HCT116 (cell line): ENCODE measurements at regions not wholly inside any gene's neighbourhood (a gene's known extent, or its start where the extent isn't known, plus 50 kb on each side); places are given as distances from the start of the nearest gene placed in this dataset.

ENCODE experiments used
- ATAC-seq: fragments of 200-7000 bp; cut with Tn5 transposase; 2 replicates; pipeline ENCODE4 v1.9.1; 2020; ENCODE audit warnings: mild to moderate bottlenecking, moderate library complexity
- BruUV-seq: library from RNA; stranded (reverse); fragments of 400-500 nt; replicated peaks from 2 replicates; lab custom pipeline; 2021; lab: Mats Ljungman, UMichigan
- CTCF ChIA-PET: fragments of 300-600 bp; sonication (Branson Sonifier 250); formaldehyde crosslinking; loops from one replicate; lab custom pipeline; 2021; ENCODE audit warnings: antibody characterized with exemption; lab: Charles Lee
- POLR2A ChIA-PET: fragments of 300-600, 350-600 bp; sonication (Branson Sonifier 250); formaldehyde crosslinking; loops from one replicate; lab custom pipeline; 2021; ENCODE audit warnings: antibody characterized with exemption; lab: Charles Lee
- RAD21 ChIA-PET, 2 experiments: fragments of 300-600 bp; sonication (Branson Sonifier 250); formaldehyde crosslinking; loops; one replicate each; lab custom pipeline; 2023; ENCODE audit warnings: low total read pairs in 2 of 2; ENCODE audit not compliant: uncharacterized antibody in 2 of 2, unreplicated experiment in 2 of 2, low non-redundant PET in 1 of 2; lab: Charles Lee
- DNase-seq: peaks from one replicate; pipeline ENCODE4 v3.0.0-alpha.2; 2010; ENCODE audit warnings: low read depth, low spot score
- H2AFZ ChIP-seq: fragments of 200-600 bp; shearing (Covaris generic), sonication (generic); 2 replicates; pipeline ENCODE4 v1.6.1; 2017; ENCODE audit warnings: low read depth, mixed run types, mixed read lengths, antibody characterized with exemption, low read length; ENCODE audit not compliant: poor library complexity, severe bottlenecking
- H3K27ac ChIP-seq: 2 replicates; pipeline ENCODE4 v1.5.1; 2012; ENCODE audit warnings: low read depth, low read length
- H3K27me3 ChIP-seq: fragments of 200-600 bp; sonication (generic); 2 replicates; pipeline ENCODE4 v1.6.1; 2016; ENCODE audit warnings: mixed run types, low read length, mixed read lengths; ENCODE audit not compliant: insufficient read depth
- H3K36me3 ChIP-seq, 2 experiments: fragments of 200-500 bp in 1 of 2; fragments of 200-600 bp in 1 of 2; sonication (Bioruptor generic) in 1 of 2; sonication (generic) in 1 of 2; 2 replicates each; pipeline versions ENCODE4 v1.5.1 to v1.6.1; 2014 to 2016; ENCODE audit warnings: low read length in 2 of 2, inconsistent platforms in 1 of 2, mixed read lengths in 1 of 2, mixed run types in 1 of 2; ENCODE audit not compliant: insufficient read depth in 2 of 2, control insufficient read depth in 1 of 2
- H3K4me1 ChIP-seq, 2 experiments: fragments of 200-600 bp in 1 of 2; sonication (generic) in 1 of 2; 2 replicates each; pipeline versions ENCODE4 v1.5.1 to v1.6.1; 2012 to 2017; ENCODE audit warnings: low read length in 2 of 2, inconsistent platforms in 1 of 2, mild to moderate bottlenecking in 1 of 2, mixed read lengths in 1 of 2, mixed run types in 1 of 2, moderate library complexity in 1 of 2; ENCODE audit not compliant: insufficient read depth in 2 of 2, control insufficient read depth in 1 of 2
- H3K4me2 ChIP-seq: fragments of 200-600 bp; sonication (generic); 2 replicates; pipeline ENCODE4 v1.6.1; 2017; ENCODE audit warnings: mixed run types, low read length, mixed read lengths
- H3K4me3 ChIP-seq, 2 experiments: fragments of 200-600 bp in 1 of 2; sonication (generic) in 1 of 2; replicated peaks in 1 of 2; 2 replicates each; pipeline ENCODE4 v1.5.1; 2011 to 2016; ENCODE audit warnings: low read length in 2 of 2, control low read depth in 1 of 2, low read depth in 1 of 2, mild to moderate bottlenecking in 1 of 2, mixed read lengths in 1 of 2, mixed run types in 1 of 2
- H3K79me2 ChIP-seq: fragments of 200-600 bp; sonication (generic); 2 replicates; pipeline ENCODE4 v1.6.1; 2017; ENCODE audit warnings: mild to moderate bottlenecking, mixed run types, low read length, moderate library complexity, mixed read lengths; ENCODE audit not compliant: insufficient read depth
- H3K9ac ChIP-seq: fragments of 200-600 bp; sonication (generic); 2 replicates; pipeline ENCODE4 v1.6.1; 2016; ENCODE audit warnings: low read length, mixed read lengths
- H3K9me2 ChIP-seq: fragments of 200-600 bp; sonication (generic), shearing (Covaris generic); 2 replicates; pipeline ENCODE4 v1.6.1; 2017; ENCODE audit warnings: mixed run types, mild to moderate bottlenecking, moderate library complexity; ENCODE audit not compliant: insufficient read depth
- H3K9me3 ChIP-seq, 2 experiments: fragments of 200-500 bp in 1 of 2; fragments of 200-600 bp in 1 of 2; sonication (Bioruptor generic) in 1 of 2; sonication (generic) in 1 of 2; 2 replicates each; pipeline ENCODE4 v1.6.1; 2014 to 2017; ENCODE audit warnings: low read length in 2 of 2, mixed read lengths in 2 of 2, inconsistent platforms in 1 of 2, low read depth in 1 of 2, mild to moderate bottlenecking in 1 of 2, mixed run types in 1 of 2, moderate library complexity in 1 of 2; ENCODE audit not compliant: control insufficient read depth in 1 of 2, insufficient read depth in 1 of 2
- H4K20me1 ChIP-seq: fragments of 200-600 bp; sonication (generic), shearing (Covaris generic); 2 replicates; pipeline ENCODE4 v1.6.1; 2017; ENCODE audit warnings: mixed run types, mild to moderate bottlenecking, moderate library complexity; ENCODE audit not compliant: insufficient read depth
- ATF3 ChIP-seq: IDR thresholded peaks from 2 replicates; pipeline ENCODE4 v1.6.1; 2012
- CBX3 ChIP-seq: IDR thresholded peaks from 2 replicates; pipeline ENCODE4 v1.6.1; 2012; ENCODE audit warnings: low read depth
- EGR1 ChIP-seq: IDR thresholded peaks from 2 replicates; pipeline ENCODE4 v1.6.1; 2012; ENCODE audit warnings: low read depth
- EZH2phosphoT487 ChIP-seq: fragments of 200-600 bp; IDR thresholded peaks from 2 replicates; pipeline ENCODE4 v1.6.1; 2018; ENCODE audit warnings: antibody characterized with exemption, borderline replicate concordance
- FOSL1 ChIP-seq: IDR thresholded peaks from 2 replicates; pipeline ENCODE4 v1.6.1; 2012; ENCODE audit warnings: low read depth
- MAX ChIP-seq: IDR thresholded peaks from 2 replicates; pipeline ENCODE4 v1.6.1; 2012
- POLR2AphosphoS5 ChIP-seq: IDR thresholded peaks from 2 replicates; pipeline ENCODE4 v1.6.1; 2011; ENCODE audit warnings: mild to moderate bottlenecking, low read depth, low read length, moderate library complexity
- SIN3A ChIP-seq: IDR thresholded peaks from 2 replicates; pipeline ENCODE4 v1.6.1; 2012; ENCODE audit warnings: low read depth
- SP1 ChIP-seq: IDR thresholded peaks from 2 replicates; pipeline ENCODE4 v1.6.1; 2012; ENCODE audit warnings: low read depth
- ZBTB33 ChIP-seq: IDR thresholded peaks from 2 replicates; pipeline ENCODE4 v1.6.1; 2011; ENCODE audit warnings: mild to moderate bottlenecking, low read length, moderate library complexity; ENCODE audit not compliant: insufficient replicate concordance; ENCODE audit errors: extremely low read depth
- intact Hi-C: fragments of 100-400 bp; cut with micrococcal nuclease; formaldehyde crosslinking; loops from 2 replicates; pipeline ENCODE4 v1.10.0; 2022

GRCh38 chr14:54086767-54087166 lies 130.1 kb upstream of the BMP4 start:
- POLR2A ChIA-PET: no interaction called here
- Histone ChIP-seq H3K4me3 (no peak overlapping the region), H4K20me1 (no peaks in the 10 kb centered on the region), H3K4me1 (no peaks in the 10 kb centered on the region), H3K4me2 (no peak overlapping the region), H3K9me3 (no peaks in the 10 kb centered on the region), H3K9me2 (no peaks in the 10 kb centered on the region), H3K27me3 (no peaks in the 10 kb centered on the region), H3K36me3 (no peaks in the 10 kb centered on the region), H3K27ac (no peak overlapping the region), H3K9ac (no peak overlapping the region), H2AFZ (no peak overlapping the region), H3K79me2 (no peaks in the 10 kb centered on the region)
- no TSS peak for BruUV-seq
- intact Hi-C loops: no loop called here
- ATAC-seq (no peak), DNase-seq (no peak)
- CTCF ChIA-PET: no interaction called here
- RAD21 ChIA-PET: no interaction called here
- TF ChIP-seq EGR1 (no peak), FOSL1 (no peak), SIN3A (no peak), POLR2AphosphoS5 (no peak), ATF3 (no peak), SP1 (no peak), EZH2phosphoT487 (no peak), ZBTB33 (no peak), MAX (no peak), CBX3 (no peak)
